ENCODE measurements at regions not wholly inside any gene's neighbourhood (a gene's known extent, or its start where the extent isn't known, plus 50 kb on each side); places are given as distances from the start of the nearest gene placed in this dataset. TPM values are rescaled to one million over a fixed set of nuclear protein-coding genes. Genes with fewer than 3 reads are reported as not detected.

- Histone ChIP-seq H3K27me3 (no peaks in the 10 kb centered on the region), H3F3A (ENCODE audit: low read depth) (no peaks in the 10 kb centered on the region), H3K9ac (no peak overlapping the region), H3K9me3 (ENCODE audit: low read depth) (no peaks in the 10 kb centered on the region), H3K4me3 (no peak overlapping the region), H3K4me1 (no peaks in the 10 kb centered on the region), H3K36me3 (no peaks in the 10 kb centered on the region), H2AFZ (replicated peaks) (no peak overlapping the region), H3K79me2 (ENCODE audit: low read depth) (no peaks in the 10 kb centered on the region), H3K27ac (no peak overlapping the region), H4K20me1 (ENCODE audit: low read depth) (no peaks in the 10 kb centered on the region), H3K4me2 (no peak overlapping the region)
- Mint-ChIP-seq H3K4me1 (no peaks in the 10 kb centered on the region), H3K36me3 (no peaks in the 10 kb centered on the region), H3K4me3 (no peak overlapping the region), H3K27ac (no peak overlapping the region), H3K27me3 (ENCODE audit: insufficient read depth, low read depth) (peaks cover 4% of the 10 kb centered on the region), H3K9me3 (no peaks in the 10 kb centered on the region)
- no peak for DNase-seq (ENCODE audit: low spot score)
- no peak for TF ChIP-seq CTCF (IDR thresholded peaks at IDR 0.05)
- TF ChIP-seq EZH2phosphoT487 (IDR thresholded peaks at IDR 0.05): no peak
- TF ChIP-seq EZH2 (IDR thresholded peaks at IDR 0.05): no peak
Measured at GRCh38 chr10:25877296-25877695, 56.7 kb upstream of the MYO3A start.

Small RNA genes in the stretch of these regions (small RNA-seq; reads per million reads assigned to genes)
- gene RNA5SP306 (not detected), gene RNU6-632P (not detected)

Data from neural progenitor cell (in vitro differentiated cells).